Occipital lobe (tissue), 1 donor: ENCODE measurements at regions not wholly inside any gene's neighbourhood (a gene's known extent, or its start where the extent isn't known, plus 50 kb on each side); places are given as distances from the start of the nearest gene placed in this dataset.
A peak's percentile ranks its signal among the peaks of the same experiment; 100 is the strongest.
"Not testable (repeated sequence)": the region's sequence is repeated elsewhere in the genome, so short reads cannot be mapped to it uniquely, and the experiment has no call there.

Source experiments
- DNase-seq: peaks from one replicate; lab custom pipeline; 2025; lab: John Stamatoyannopoulos, UW

GRCh38 chr1:37372302-37372701 lies 102.1 kb upstream of the ZC3H12A start:
- DNase-seq: no peak

- no peak for DNase-seq
These were observed 101.7 kb upstream of the ZC3H12A start for GRCh38 chr1:37372711-37373110.

GRCh38 chr1:37373413-37373812 lies 101.0 kb upstream of the ZC3H12A start:
- DNase-seq: no peak

GRCh38 chr1:37380546-37380945 lies 93.8 kb upstream of the ZC3H12A start:
- not testable (repeated sequence) for DNase-seq

- DNase-seq: no peak
These were observed 86.5 kb upstream of the ZC3H12A start for GRCh38 chr1:37387854-37388253.

GRCh38 chr1:37389327-37389726 lies 85.1 kb upstream of the ZC3H12A start:
- no peak for DNase-seq

- DNase-seq: no peak
These were observed 83.0 kb upstream of the ZC3H12A start for GRCh38 chr1:37391211-37392011.

GRCh38 chr1:37392051-37392450 lies 82.3 kb upstream of the ZC3H12A start:
- no peak for DNase-seq

- no peak for DNase-seq
These were observed 80.9 kb upstream of the ZC3H12A start for GRCh38 chr1:37393173-37394120.

GRCh38 chr1:37394574-37395464 lies 79.6 kb upstream of the ZC3H12A start:
- no peak for DNase-seq

- DNase-seq: no peak
These were observed 76.3 kb upstream of the ZC3H12A start for GRCh38 chr1:37398096-37398495.

GRCh38 chr1:37399205-37399604 lies 75.2 kb upstream of the ZC3H12A start:
- DNase-seq: peak; percentile 25

- DNase-seq: no peak
These were observed 74.4 kb upstream of the ZC3H12A start for GRCh38 chr1:37399830-37400464.

- DNase-seq: no peak
These were observed 73.7 kb upstream of the ZC3H12A start for GRCh38 chr1:37400466-37401225.

GRCh38 chr1:37403166-37403565 lies 71.2 kb upstream of the ZC3H12A start:
- DNase-seq: no peak

- DNase-seq: no peak
These were observed 69.7 kb upstream of the ZC3H12A start for GRCh38 chr1:37404711-37405110.

- peak; percentile 71 for DNase-seq
These were observed 64.3 kb upstream of the ZC3H12A start for GRCh38 chr1:37410105-37410504.

- DNase-seq: peak; percentile 13
These were observed 63.6 kb upstream of the ZC3H12A start for GRCh38 chr1:37410815-37411214.

- DNase-seq: peak; percentile 64
These were observed 58.7 kb upstream of the ZC3H12A start for GRCh38 chr1:37415611-37416244.

- DNase-seq: no peak
These were observed 53.9 kb upstream of the ZC3H12A start for GRCh38 chr1:37420456-37420855.
